Coronary artery (tissue), 2 donors: ENCODE measurements at regions not wholly inside any gene's neighbourhood (a gene's known extent, or its start where the extent isn't known, plus 50 kb on each side); places are given as distances from the start of the nearest gene placed in this dataset.

ENCODE experiments used
- DNase-seq: peaks from one replicate; pipeline ENCODE4 v3.0.0-alpha.2; 2017; ENCODE audit warnings: low spot score
- H3K27ac ChIP-seq, 2 donors: fragments of 200-600 bp; sonication (generic); one replicate each; pipeline ENCODE4 v1.5.1; 2016 to 2019
- H3K4me3 ChIP-seq: fragments of 200-600 bp; sonication (generic); 2 replicates; pipeline ENCODE4 v1.5.1; 2016; ENCODE audit warnings: mild to moderate bottlenecking, moderate library complexity
- CTCF ChIP-seq: fragments of 200-600 bp; sonication (generic); IDR thresholded peaks from one replicate; pipeline ENCODE4 v1.5.1; 2019; ENCODE audit warnings: antibody characterized with exemption

GRCh38 chr2:7748717-7749415, 831.7 kb downstream of the RNF144A start:
- Histone ChIP-seq H3K27ac (no peak overlapping the region), H3K4me3 (no peak overlapping the region)
- DNase-seq: no peak
- no peak for TF ChIP-seq CTCF

- TF ChIP-seq CTCF: no peak
- no peak overlapping the region for H3K27ac ChIP-seq
- no peak for DNase-seq
- H3K4me3 ChIP-seq: no peak overlapping the region
Observed at GRCh38 chr2:7749895-7750559, 832.8 kb downstream of the RNF144A start.

- DNase-seq: no peak
- Histone ChIP-seq H3K4me3 (no peak overlapping the region), H3K27ac (no peak overlapping the region)
- TF ChIP-seq CTCF: no peak
Observed at GRCh38 chr2:7752291-7752690, 835.1 kb downstream of the RNF144A start.

GRCh38 chr2:7753777-7754176, 836.6 kb downstream of the RNF144A start:
- TF ChIP-seq CTCF: no peak
- Histone ChIP-seq H3K4me3 (no peak overlapping the region), H3K27ac (no peak overlapping the region)
- no peak for DNase-seq

GRCh38 chr2:7755879-7756278, 838.7 kb downstream of the RNF144A start:
- no peak for TF ChIP-seq CTCF
- Histone ChIP-seq H3K4me3 (no peak overlapping the region), H3K27ac (no peak overlapping the region)
- DNase-seq: no peak

- Histone ChIP-seq H3K4me3 (no peak overlapping the region), H3K27ac (no peak overlapping the region)
- no peak for TF ChIP-seq CTCF
- no peak for DNase-seq
Observed at GRCh38 chr2:7758073-7758759, 841.0 kb downstream of the RNF144A start.
